MM.1S (cell line): ENCODE measurements at regions not wholly inside any gene's neighbourhood (a gene's known extent, or its start where the extent isn't known, plus 50 kb on each side); places are given as distances from the start of the nearest gene placed in this dataset.

ENCODE experiments used
- DNase-seq: peaks from one replicate; pipeline ENCODE4 v3.0.0-alpha.2; 2015
- H2AFZ ChIP-seq: fragments of 300-600 bp; sonication (generic); 2 replicates; pipeline ENCODE4 v1.6.0; 2016; ENCODE audit warnings: antibody characterized with exemption, low read length
- H3F3A ChIP-seq: fragments of 300-600 bp; sonication (generic); 2 replicates; pipeline ENCODE4 v1.6.1; 2016; ENCODE audit warnings: mild to moderate bottlenecking, antibody characterized with exemption, low read length, moderate library complexity, mixed read lengths; ENCODE audit not compliant: insufficient read depth
- H3K27ac ChIP-seq: fragments of 300-600 bp; sonication (generic); 2 replicates; pipeline ENCODE4 v1.5.1; 2016; ENCODE audit warnings: mild to moderate bottlenecking, low read length
- H3K27me3 ChIP-seq: fragments of 300-600 bp; sonication (generic); replicated peaks from 2 replicates; pipeline ENCODE4 v1.6.0; 2016; ENCODE audit warnings: low read length; ENCODE audit not compliant: insufficient read depth
- H3K36me3 ChIP-seq: fragments of 300-600 bp; sonication (generic); replicated peaks from 2 replicates; pipeline ENCODE4 v1.6.1; 2016; ENCODE audit warnings: mild to moderate bottlenecking, low read length, mixed read lengths; ENCODE audit not compliant: insufficient read depth
- H3K4me1 ChIP-seq: fragments of 300-600 bp; sonication (generic); 2 replicates; pipeline ENCODE4 v1.6.1; 2016; ENCODE audit warnings: low read length, mixed read lengths
- H3K4me2 ChIP-seq: fragments of 300-600 bp; sonication (generic); 2 replicates; pipeline ENCODE4 v1.6.0; 2016; ENCODE audit warnings: low read depth, low read length
- H3K4me3 ChIP-seq: fragments of 300-600 bp; sonication (generic); 2 replicates; pipeline ENCODE4 v1.5.1; 2016; ENCODE audit warnings: low read length, mixed read lengths
- H3K79me2 ChIP-seq: fragments of 300-600 bp; sonication (generic); 2 replicates; pipeline ENCODE4 v1.6.1; 2016; ENCODE audit warnings: mixed run types, low read length, mixed read lengths
- H3K9ac ChIP-seq: fragments of 300-600 bp; sonication (generic); 2 replicates; pipeline ENCODE4 v1.6.1; 2016; ENCODE audit warnings: low read length, mixed read lengths
- H3K9me2 ChIP-seq: fragments of 300-600 bp; sonication (generic); replicated peaks from 2 replicates; pipeline ENCODE4 v1.6.1; 2016; ENCODE audit warnings: mild to moderate bottlenecking, low read length, mixed read lengths; ENCODE audit not compliant: insufficient read depth
- H3K9me3 ChIP-seq: fragments of 300-600 bp; sonication (generic); replicated peaks from 2 replicates; pipeline ENCODE4 v1.6.1; 2016; ENCODE audit warnings: mild to moderate bottlenecking, low read length, mixed read lengths; ENCODE audit not compliant: insufficient read depth
- H4K20me1 ChIP-seq: fragments of 300-600 bp; sonication (generic); 2 replicates; pipeline ENCODE4 v1.6.1; 2016; ENCODE audit warnings: mild to moderate bottlenecking, low read length, moderate library complexity, mixed read lengths; ENCODE audit not compliant: insufficient read depth
- CTCF ChIP-seq: fragments of 300-600 bp; sonication (generic); IDR thresholded peaks from 2 replicates; pipeline ENCODE4 v1.5.1; 2016; ENCODE audit warnings: antibody characterized with exemption, low read length, mixed read lengths
- EZH2 ChIP-seq: fragments of 300-600 bp; sonication (generic); optimal IDR thresholded peaks from 2 replicates; pipeline ENCODE3; 2017; ENCODE audit warnings: low read depth, mild to moderate bottlenecking, antibody characterized with exemption, low read length, mixed read lengths
- EZH2phosphoT487 ChIP-seq: fragments of 300-600 bp; sonication (generic); IDR thresholded peaks from 2 replicates; pipeline ENCODE4 v1.6.1; 2018; ENCODE audit warnings: antibody characterized with exemption, low read length

DNA sequence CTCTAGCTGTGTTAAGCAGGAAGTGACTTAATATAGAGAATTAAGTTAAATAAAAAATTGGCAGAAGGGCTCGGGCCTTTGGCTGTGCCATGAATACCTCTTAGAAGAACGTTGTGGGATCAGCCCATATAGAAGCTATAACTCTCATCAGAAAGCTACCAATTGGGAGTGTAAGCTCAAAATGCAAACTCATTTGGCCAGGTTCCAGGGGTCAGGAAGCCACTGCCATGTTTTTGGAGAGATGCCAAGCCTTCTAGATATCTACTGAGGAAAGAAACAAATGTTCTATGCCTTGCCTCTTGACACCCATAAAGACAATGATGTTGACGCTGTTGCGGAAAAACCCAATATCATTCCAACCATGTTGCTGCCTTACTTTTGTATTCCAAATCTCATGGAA lies 475.2 kb upstream of the TGFBR2 start:
- H4K20me1 ChIP-seq, result no peaks in the 10 kb centered on the region
- H3K27me3 ChIP-seq, result no peaks in the 10 kb centered on the region
- no peaks in the 10 kb centered on the region for H3K79me2 ChIP-seq
- no peak for DNase-seq
- H3K36me3 ChIP-seq, result no peaks in the 10 kb centered on the region
- TF ChIP-seq EZH2 (no peak), CTCF (no peak), EZH2phosphoT487 (no peak)
- H3K4me3 ChIP-seq, result no peak overlapping the region
- H3F3A ChIP-seq, result no peaks in the 10 kb centered on the region
- no peaks in the 10 kb centered on the region for H3K9me2 ChIP-seq
- no peak overlapping the region for H2AFZ ChIP-seq
- no peak overlapping the region for H3K4me2 ChIP-seq
- H3K4me1 ChIP-seq, result no peaks in the 10 kb centered on the region
- H3K9me3 ChIP-seq, result no peaks in the 10 kb centered on the region
- H3K27ac ChIP-seq, result no peak overlapping the region
- no peak overlapping the region for H3K9ac ChIP-seq

- H3F3A ChIP-seq, result no peaks in the 10 kb centered on the region
- no peaks in the 10 kb centered on the region for H3K9me2 ChIP-seq
- H3K4me1 ChIP-seq, result no peaks in the 10 kb centered on the region
- H3K9ac ChIP-seq, result no peak overlapping the region
- TF ChIP-seq EZH2 (no peak), CTCF (no peak), EZH2phosphoT487 (no peak)
- no peaks in the 10 kb centered on the region for H3K27me3 ChIP-seq
- H3K4me2 ChIP-seq, result no peak overlapping the region
- H4K20me1 ChIP-seq, result no peaks in the 10 kb centered on the region
- H2AFZ ChIP-seq, result no peak overlapping the region
- H3K27ac ChIP-seq, result no peak overlapping the region
- H3K9me3 ChIP-seq, result no peaks in the 10 kb centered on the region
- no peak for DNase-seq
- no peaks in the 10 kb centered on the region for H3K79me2 ChIP-seq
- no peak overlapping the region for H3K4me3 ChIP-seq
- H3K36me3 ChIP-seq, result no peaks in the 10 kb centered on the region
Observed at GRCh38 chr3:30135190-30135589, 471.2 kb upstream of the TGFBR2 start.

DNA sequence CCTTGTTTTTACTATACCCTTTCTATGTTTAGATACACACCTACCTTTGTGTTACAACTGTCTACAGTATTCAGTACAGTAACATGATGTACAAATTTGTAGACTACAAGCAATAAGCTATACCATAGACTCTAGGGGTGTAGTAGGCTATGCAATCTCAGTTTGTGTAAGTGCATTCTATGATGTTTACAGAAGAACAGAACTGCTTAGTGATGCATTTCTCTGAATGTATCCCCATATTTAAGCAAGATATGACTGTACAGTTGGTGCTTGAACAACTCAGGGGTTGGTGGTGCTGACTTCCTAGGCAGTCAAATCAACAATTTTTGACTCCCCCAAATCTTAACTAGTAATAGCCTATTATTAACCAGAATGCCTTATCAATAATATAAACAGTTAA lies 467.1 kb upstream of the TGFBR2 start:
- H4K20me1 ChIP-seq, result no peaks in the 10 kb centered on the region
- no peaks in the 10 kb centered on the region for H3K4me1 ChIP-seq
- H3K9me3 ChIP-seq, result no peaks in the 10 kb centered on the region

More for the DNA sequence above, 467.1 kb upstream of the TGFBR2 start:
- no peak for DNase-seq
- Histone ChIP-seq H3K27ac (no peak overlapping the region), H3F3A (no peaks in the 10 kb centered on the region), H3K4me3 (no peak overlapping the region), H3K9me2 (no peaks in the 10 kb centered on the region), H3K4me2 (no peak overlapping the region), H3K79me2 (no peaks in the 10 kb centered on the region), H2AFZ (no peak overlapping the region), H3K9ac (no peak overlapping the region), H3K27me3 (no peaks in the 10 kb centered on the region), H3K36me3 (no peaks in the 10 kb centered on the region)
- TF ChIP-seq EZH2 (no peak), EZH2phosphoT487 (no peak), CTCF (no peak)
